Stomach (tissue), 8 donors: ENCODE measurements at regions not wholly inside any gene's neighbourhood (a gene's known extent, or its start where the extent isn't known, plus 50 kb on each side); places are given as distances from the start of the nearest gene placed in this dataset.
A peak's percentile ranks its signal among the peaks of the same experiment; 100 is the strongest.

Source experiments
- DNase-seq, 2 donors: peaks; one replicate each; pipeline versions ENCODE4 v3.0.0 to v3.0.0-alpha.2; 2013 to 2019
- H3K27ac ChIP-seq, 5 donors: fragments of 200-600 bp in 4 of 5; sonication (generic) in 4 of 5; one replicate each; pipeline ENCODE4 v1.5.1; 2013 to 2019; ENCODE audit warnings: mild to moderate bottlenecking in 1 of 5, moderate library complexity in 1 of 5
- H3K27me3 ChIP-seq, 3 donors: fragments of 200-600 bp; sonication (generic); one replicate each; pipeline ENCODE4 v1.5.1; 2017 to 2019; ENCODE audit warnings: mixed run types in 1 of 3
- H3K36me3 ChIP-seq, 4 donors: fragments of 200-600 bp; sonication (generic); 1 replicate in 3 of 4; 2 replicates in 1 of 4; pipeline ENCODE4 v1.5.1; 2016 to 2019
- H3K4me1 ChIP-seq, 4 donors: fragments of 200-600 bp; sonication (generic); one replicate each; pipeline ENCODE4 v1.5.1; 2016 to 2019
- H3K4me3 ChIP-seq, 4 donors: fragments of 200-600 bp; sonication (generic) in 3 of 4; one replicate each; pipeline ENCODE4 v1.5.1; 2016 to 2019; ENCODE audit warnings: mild to moderate bottlenecking in 1 of 4
- H3K9me3 ChIP-seq, 4 donors: fragments of 200-600 bp; sonication (generic); one replicate each; pipeline ENCODE4 v1.5.1; 2016 to 2019
- CTCF ChIP-seq, 7 experiments: fragments of 450-650 bp in 4 of 7; fragments of 200-600 bp in 3 of 7; sonication (generic) in 3 of 7; IDR thresholded peaks; one replicate each; pipeline ENCODE4 v1.5.1; 2016 to 2019; ENCODE audit warnings: antibody characterized with exemption in 7 of 7, control low read depth in 2 of 7, mild to moderate bottlenecking in 1 of 7
- EP300 ChIP-seq: sonication (generic); formaldehyde crosslinking; IDR thresholded peaks from one replicate; pipeline ENCODE4 v1.6.1; 2017; ENCODE audit warnings: antibody characterized with exemption
- POLR2A ChIP-seq, 4 donors: fragments of 450-650 bp; IDR thresholded peaks; one replicate each; pipeline ENCODE4 v1.6.1; 2016; ENCODE audit warnings: antibody characterized with exemption in 4 of 4, control low read depth in 2 of 4, mild to moderate bottlenecking in 1 of 4, moderate library complexity in 1 of 4
- POLR2AphosphoS5 ChIP-seq, 3 donors: sonication (generic); formaldehyde crosslinking; IDR thresholded peaks; one replicate each; pipeline ENCODE4 v1.6.1; 2016; ENCODE audit warnings: antibody characterized with exemption in 3 of 3
- WGBS, 5 donors: extraction: QIAGEN DNeasy Blood & Tissue Kit in 3 of 5; methylation state at CpG; one replicate each; pipeline versions ENCODE4 v1.1.5 to v1.1.7; 2013 to 2018; 5-methylcytosine and 5-hydroxymethylcytosine counted together
- intact Hi-C: fragments of 100-400 bp; cut with DNase I; formaldehyde crosslinking; loops from one replicate; pipeline ENCODE4 v1.15.1; 2023; ENCODE audit warnings: low total_unique reads
- donor health status: healthy with polysubstance abuse.
- donor health status: Bipolar disorder and iron deficiency.
- donor health status: healthy.

DNA sequence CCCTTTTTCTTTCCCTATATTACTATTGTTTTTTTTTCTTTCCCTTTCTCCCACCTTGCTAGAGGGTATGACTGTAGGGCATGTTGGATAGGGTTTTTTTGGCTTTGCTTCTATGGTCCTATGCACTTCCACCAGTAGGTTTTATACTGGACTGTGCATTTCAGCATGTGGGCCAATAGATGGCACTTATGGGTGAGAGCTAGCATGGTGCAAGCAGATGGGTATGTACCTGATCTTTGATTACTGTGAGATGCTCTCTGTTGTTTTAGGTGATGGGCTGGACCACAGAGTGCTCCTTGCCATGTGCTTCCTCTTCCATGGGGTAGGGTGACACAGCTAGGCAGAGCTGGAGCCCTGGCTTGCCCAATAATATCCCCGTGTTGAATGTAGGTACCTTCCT is 128.5 kb upstream of the CHD6 start:
- DNase-seq: no peak
- H3K9me3 ChIP-seq: peaks cover 0 to 4% (median 0%) of the 10 kb centered on the region in 4 donors
- H3K27me3 ChIP-seq: peaks cover 0 to 17% (median 5%) of the 10 kb centered on the region in 3 donors
- H3K4me1 ChIP-seq: no peaks in the 10 kb centered on the region
- no peaks in the 10 kb centered on the region for H3K36me3 ChIP-seq
- H3K27ac ChIP-seq: no peak overlapping the region
- TF ChIP-seq POLR2AphosphoS5 (IDR thresholded peaks at IDR 0.05) (no peak), POLR2A (IDR thresholded peaks at IDR 0.05) (no peak), CTCF (IDR thresholded peaks at IDR 0.05) (no peak), EP300 (no peak)
- intact Hi-C loops: loop anchor here (10.0 kb wide), 1 partner anchor 1438 kb away; the partner anchor contains the start of gene PTPRT
- WGBS, 5 donors: 60 to 100% (median 87%) methylated on average over 1 of the region's 1 CpG
- H3K4me3 ChIP-seq: no peak overlapping the region

- H3K27me3 ChIP-seq: no peaks in the 10 kb centered on the region
- 10 to 16% (median 13%) methylated on average over 6 of the region's 6 CpGs for WGBS, 5 donors
- peak in 4 of 7 experiments; percentile 53 to 79 (median 64) for TF ChIP-seq CTCF (IDR thresholded peaks at IDR 0.05)
- no peak for TF ChIP-seq EP300
- H3K4me3 ChIP-seq: no peak overlapping the region
- DNase-seq: peak; percentile 58 to 78
- intact Hi-C loops: no loop called here
- H3K4me1 ChIP-seq: peaks cover 0 to 5% (median 2%) of the 10 kb centered on the region in 4 donors
- no peaks in the 10 kb centered on the region for H3K36me3 ChIP-seq
- peaks cover 0 to 7% (median 2%) of the 10 kb centered on the region in 4 donors for H3K9me3 ChIP-seq
- no peak overlapping the region for H3K27ac ChIP-seq
These were observed 120.5 kb upstream of the CHD6 start for GRCh38 chr20:41738604-41739206.

GRCh38 chr20:41735949-41736348 is 117.8 kb upstream of the CHD6 start:
- Histone ChIP-seq H3K27me3 (no peaks in the 10 kb centered on the region), H3K4me3 (no peak overlapping the region), H3K9me3 (peaks cover 0 to 7% (median 2%) of the 10 kb centered on the region in 4 donors), H3K36me3 (no peaks in the 10 kb centered on the region), H3K4me1 (peaks cover 0 to 5% (median 2%) of the 10 kb centered on the region in 4 donors), H3K27ac (no peak overlapping the region)
- WGBS, 5 donors: 91 to 96% (median 96%) methylated on average over 3 of the region's 3 CpGs
- DNase-seq: no peak
- TF ChIP-seq CTCF (IDR thresholded peaks at IDR 0.05) (no peak), EP300 (no peak), POLR2A (IDR thresholded peaks at IDR 0.05) (no peak), POLR2AphosphoS5 (IDR thresholded peaks at IDR 0.05) (no peak)
- intact Hi-C loops: no loop called here

- no peaks in the 10 kb centered on the region for H3K36me3 ChIP-seq
- intact Hi-C loops: no loop called here
- TF ChIP-seq POLR2AphosphoS5 (IDR thresholded peaks at IDR 0.05): no peak
- peak in 5 of 7 experiments; percentile 52 to 96 (median 85) for TF ChIP-seq CTCF (IDR thresholded peaks at IDR 0.05)
- H3K27me3 ChIP-seq: no peaks in the 10 kb centered on the region
- WGBS, 5 donors: 4 to 43% (median 39%) methylated on average over 2 to 5 of the region's 5 CpGs
- no peak overlapping the region for H3K4me3 ChIP-seq
- peaks cover 0 to 5% (median 2%) of the 10 kb centered on the region in 4 donors for H3K4me1 ChIP-seq
- H3K9me3 ChIP-seq: peaks cover 0 to 7% (median 2%) of the 10 kb centered on the region in 4 donors
- peak; percentile 49 to 69 for DNase-seq
- H3K27ac ChIP-seq: no peak overlapping the region
These were observed 116.3 kb upstream of the CHD6 start for GRCh38 chr20:41734506-41734945.
